ENCODE measurements at regions not wholly inside any gene's neighbourhood (a gene's known extent, or its start where the extent isn't known, plus 50 kb on each side); places are given as distances from the start of the nearest gene placed in this dataset.

- TF ChIP-seq, protein P1, sequence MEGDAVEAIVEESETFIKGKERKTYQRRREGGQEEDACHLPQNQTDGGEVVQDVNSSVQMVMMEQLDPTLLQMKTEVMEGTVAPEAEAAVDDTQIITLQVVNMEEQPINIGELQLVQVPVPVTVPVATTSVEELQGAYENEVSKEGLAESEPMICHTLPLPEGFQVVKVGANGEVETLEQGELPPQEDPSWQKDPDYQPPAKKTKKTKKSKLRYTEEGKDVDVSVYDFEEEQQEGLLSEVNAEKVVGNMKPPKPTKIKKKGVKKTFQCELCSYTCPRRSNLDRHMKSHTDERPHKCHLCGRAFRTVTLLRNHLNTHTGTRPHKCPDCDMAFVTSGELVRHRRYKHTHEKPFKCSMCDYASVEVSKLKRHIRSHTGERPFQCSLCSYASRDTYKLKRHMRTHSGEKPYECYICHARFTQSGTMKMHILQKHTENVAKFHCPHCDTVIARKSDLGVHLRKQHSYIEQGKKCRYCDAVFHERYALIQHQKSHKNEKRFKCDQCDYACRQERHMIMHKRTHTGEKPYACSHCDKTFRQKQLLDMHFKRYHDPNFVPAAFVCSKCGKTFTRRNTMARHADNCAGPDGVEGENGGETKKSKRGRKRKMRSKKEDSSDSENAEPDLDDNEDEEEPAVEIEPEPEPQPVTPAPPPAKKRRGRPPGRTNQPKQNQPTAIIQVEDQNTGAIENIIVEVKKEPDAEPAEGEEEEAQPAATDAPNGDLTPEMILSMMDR (conservative IDR thresholded peaks at IDR 0.05; ENCODE audit: low read length), result no peak; the same call in 1 of the 2 replicates
- no peak for TF ChIP-seq EZH2phosphoT487 (IDR thresholded peaks at IDR 0.05; ENCODE audit: borderline replicate concordance)
Observed at GRCh38 chr2:82875858-82876257, 1583.2 kb downstream of the SUCLG1 start.

Data from Loucy (cell line).